ENCODE measurements at regions not wholly inside any gene's neighbourhood (a gene's known extent, or its start where the extent isn't known, plus 50 kb on each side); places are given as distances from the start of the nearest gene placed in this dataset.

DNA sequence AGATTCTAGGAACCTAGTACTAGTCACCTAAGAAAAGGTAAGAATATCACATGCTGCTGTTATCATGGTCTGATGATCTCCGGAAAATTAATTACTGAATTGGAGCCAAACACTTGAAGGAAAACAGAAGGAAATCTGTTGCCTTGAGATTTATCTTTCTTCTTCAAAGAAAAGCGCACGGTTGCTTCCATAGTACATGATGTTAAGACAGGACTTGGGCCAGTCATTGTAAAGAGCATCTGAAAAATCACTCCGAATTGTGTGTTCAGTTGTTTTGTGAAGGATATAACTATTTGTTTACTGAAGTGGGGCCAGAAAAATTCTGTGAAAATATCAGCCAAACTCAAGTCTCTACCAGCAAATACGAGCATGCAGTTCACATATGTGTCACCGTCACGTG lies 134.9 kb upstream of the FOXN3 start:
- Histone ChIP-seq H3K27ac (ENCODE audit: low read depth, low read length) (no peak overlapping the region), H3K36me3 (ENCODE audit: insufficient read depth, low read length) (peaks cover 2% of the 10 kb centered on the region), H3K4me2 (ENCODE audit: low read length) (no peak overlapping the region), H2AFZ (ENCODE audit: low read depth, low read length) (no peak overlapping the region), H3K9me3 (ENCODE audit: insufficient read depth, low read depth, low read length) (no peaks in the 10 kb centered on the region), H4K20me1 (ENCODE audit: insufficient read depth, low read length) (peaks cover 3% of the 10 kb centered on the region), H3K79me2 (ENCODE audit: insufficient read depth, low read length) (peaks cover 2% of the 10 kb centered on the region), H3K9ac (ENCODE audit: low read length) (no peak overlapping the region), H3K4me3 (ENCODE audit: insufficient read depth, low read depth, low read length) (no peak overlapping the region), H3K4me1 (ENCODE audit: insufficient read depth, low read length) (no peaks in the 10 kb centered on the region), H3K27me3 (ENCODE audit: insufficient read depth, low read length) (no peaks in the 10 kb centered on the region)
- no peak for FAIRE-seq
- Mint-ChIP-seq H3K27me3 (ENCODE audit: low read depth, unreplicated experiment) (no peaks in the 10 kb centered on the region), H3K27ac (ENCODE audit: unreplicated experiment) (no peak overlapping the region), H3K36me3 (ENCODE audit: low read depth, unreplicated experiment) (peaks cover 14% of the 10 kb centered on the region), H3K4me1 (ENCODE audit: low read depth, unreplicated experiment) (peaks cover 23% of the 10 kb centered on the region), H3K9me3 (ENCODE audit: unreplicated experiment) (no peaks in the 10 kb centered on the region), H3K4me3 (ENCODE audit: unreplicated experiment) (no peak overlapping the region)
- TF ChIP-seq, protein P1, sequence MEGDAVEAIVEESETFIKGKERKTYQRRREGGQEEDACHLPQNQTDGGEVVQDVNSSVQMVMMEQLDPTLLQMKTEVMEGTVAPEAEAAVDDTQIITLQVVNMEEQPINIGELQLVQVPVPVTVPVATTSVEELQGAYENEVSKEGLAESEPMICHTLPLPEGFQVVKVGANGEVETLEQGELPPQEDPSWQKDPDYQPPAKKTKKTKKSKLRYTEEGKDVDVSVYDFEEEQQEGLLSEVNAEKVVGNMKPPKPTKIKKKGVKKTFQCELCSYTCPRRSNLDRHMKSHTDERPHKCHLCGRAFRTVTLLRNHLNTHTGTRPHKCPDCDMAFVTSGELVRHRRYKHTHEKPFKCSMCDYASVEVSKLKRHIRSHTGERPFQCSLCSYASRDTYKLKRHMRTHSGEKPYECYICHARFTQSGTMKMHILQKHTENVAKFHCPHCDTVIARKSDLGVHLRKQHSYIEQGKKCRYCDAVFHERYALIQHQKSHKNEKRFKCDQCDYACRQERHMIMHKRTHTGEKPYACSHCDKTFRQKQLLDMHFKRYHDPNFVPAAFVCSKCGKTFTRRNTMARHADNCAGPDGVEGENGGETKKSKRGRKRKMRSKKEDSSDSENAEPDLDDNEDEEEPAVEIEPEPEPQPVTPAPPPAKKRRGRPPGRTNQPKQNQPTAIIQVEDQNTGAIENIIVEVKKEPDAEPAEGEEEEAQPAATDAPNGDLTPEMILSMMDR (IDR thresholded peaks at IDR 0.05; ENCODE audit: insufficient read depth, low read depth, low read length), result no peak
- TF ChIP-seq EZH2 (IDR thresholded peaks at IDR 0.05; ENCODE audit: insufficient read depth, low read length), result no peak
- DNase-seq (ENCODE audit: low read depth), result no peak

DNA sequence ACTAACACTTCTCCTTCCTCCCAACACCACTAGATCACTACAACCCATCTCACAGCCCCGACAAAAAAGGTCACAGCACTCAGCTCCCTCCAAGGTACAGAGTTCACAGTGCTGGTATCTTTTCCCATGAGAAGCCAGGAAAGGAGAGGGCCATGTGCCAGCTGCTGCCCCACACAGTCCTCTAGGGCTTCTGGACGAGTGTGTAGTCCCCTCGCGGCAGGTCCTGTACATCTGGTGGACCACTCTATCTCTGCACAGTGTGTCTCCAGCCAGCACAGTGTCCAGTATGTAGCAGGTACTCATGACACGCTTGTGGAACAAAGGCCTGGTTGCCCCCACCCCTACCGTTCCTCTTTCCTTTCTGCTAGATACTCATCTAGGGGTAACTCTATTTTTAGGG lies 134.4 kb upstream of the FOXN3 start:
- no peak for TF ChIP-seq EZH2 (IDR thresholded peaks at IDR 0.05; ENCODE audit: insufficient read depth, low read length)
- TF ChIP-seq, protein P1 (IDR thresholded peaks at IDR 0.05; ENCODE audit: insufficient read depth, low read depth, low read length), result no peak
- FAIRE-seq, result no peak
- H2AFZ ChIP-seq (ENCODE audit: low read depth, low read length), result no peak overlapping the region
- no peaks in the 10 kb centered on the region for H3K36me3 ChIP-seq (ENCODE audit: insufficient read depth, low read length)
- no peak overlapping the region for H3K4me2 ChIP-seq (ENCODE audit: low read length)
- no peak overlapping the region for H3K4me3 Mint-ChIP-seq (ENCODE audit: unreplicated experiment)
- H3K27ac Mint-ChIP-seq (ENCODE audit: unreplicated experiment), result peak overlapping the region; percentile 3
- H3K79me2 ChIP-seq (ENCODE audit: insufficient read depth, low read length), result peaks cover 2% of the 10 kb centered on the region
- no peaks in the 10 kb centered on the region for H3K9me3 ChIP-seq (ENCODE audit: insufficient read depth, low read depth, low read length)
- H3K4me3 ChIP-seq (ENCODE audit: insufficient read depth, low read depth, low read length), result no peak overlapping the region
- no peaks in the 10 kb centered on the region for H3K27me3 Mint-ChIP-seq (ENCODE audit: low read depth, unreplicated experiment)
- no peak for DNase-seq (ENCODE audit: low read depth)
- no peaks in the 10 kb centered on the region for H3K4me1 ChIP-seq (ENCODE audit: insufficient read depth, low read length)
- H3K27me3 ChIP-seq (ENCODE audit: insufficient read depth, low read length), result no peaks in the 10 kb centered on the region
- no peak overlapping the region for H3K27ac ChIP-seq (ENCODE audit: low read depth, low read length)
- no peaks in the 10 kb centered on the region for H3K9me3 Mint-ChIP-seq (ENCODE audit: unreplicated experiment)
- peaks cover 23% of the 10 kb centered on the region for H3K4me1 Mint-ChIP-seq (ENCODE audit: low read depth, unreplicated experiment)
- no peak overlapping the region for H3K9ac ChIP-seq (ENCODE audit: low read length)
- no peaks in the 10 kb centered on the region for H4K20me1 ChIP-seq (ENCODE audit: insufficient read depth, low read length)
- peaks cover 8% of the 10 kb centered on the region for H3K36me3 Mint-ChIP-seq (ENCODE audit: low read depth, unreplicated experiment)

DNA sequence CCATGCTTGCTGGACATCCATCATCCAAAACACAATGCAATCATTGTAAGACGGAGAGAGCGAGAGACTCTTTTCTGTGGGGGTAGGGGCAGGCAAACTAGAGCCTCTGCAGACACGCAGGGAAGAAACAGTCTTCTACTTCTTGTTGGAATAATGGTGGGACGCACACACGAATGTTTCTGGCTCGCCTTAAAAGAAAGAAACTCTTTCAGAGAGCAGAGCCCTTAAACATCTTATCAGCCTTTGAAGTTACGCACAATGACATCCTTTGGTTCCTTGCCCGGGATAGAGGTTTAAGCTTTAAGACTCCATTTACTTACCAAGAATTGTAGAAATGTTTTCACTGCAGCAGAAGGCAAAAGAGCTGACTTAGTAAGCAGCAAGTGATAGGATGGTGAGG lies 133.8 kb upstream of the FOXN3 start:
- H3K9me3 Mint-ChIP-seq (ENCODE audit: unreplicated experiment), result no peaks in the 10 kb centered on the region

More for the DNA sequence above, 133.8 kb upstream of the FOXN3 start:
- Histone ChIP-seq H3K9me3 (ENCODE audit: insufficient read depth, low read depth, low read length) (no peaks in the 10 kb centered on the region), H4K20me1 (ENCODE audit: insufficient read depth, low read length) (no peaks in the 10 kb centered on the region), H3K36me3 (ENCODE audit: insufficient read depth, low read length) (no peaks in the 10 kb centered on the region), H3K4me1 (ENCODE audit: insufficient read depth, low read length) (no peaks in the 10 kb centered on the region), H3K9ac (ENCODE audit: low read length) (no peak overlapping the region), H3K27me3 (ENCODE audit: insufficient read depth, low read length) (no peaks in the 10 kb centered on the region), H2AFZ (ENCODE audit: low read depth, low read length) (no peak overlapping the region), H3K27ac (ENCODE audit: low read depth, low read length) (no peak overlapping the region), H3K4me2 (ENCODE audit: low read length) (no peak overlapping the region), H3K79me2 (ENCODE audit: insufficient read depth, low read length) (peaks cover 2% of the 10 kb centered on the region), H3K4me3 (ENCODE audit: insufficient read depth, low read depth, low read length) (no peak overlapping the region)
- peak; percentile 54 for DNase-seq (ENCODE audit: low read depth)
- Mint-ChIP-seq H3K4me3 (ENCODE audit: unreplicated experiment) (no peak overlapping the region), H3K4me1 (ENCODE audit: low read depth, unreplicated experiment) (peaks cover 23% of the 10 kb centered on the region), H3K36me3 (ENCODE audit: low read depth, unreplicated experiment) (peaks cover 7% of the 10 kb centered on the region), H3K27ac (ENCODE audit: unreplicated experiment) (peak overlapping the region; percentile 3), H3K27me3 (ENCODE audit: low read depth, unreplicated experiment) (no peaks in the 10 kb centered on the region)
- no peak for TF ChIP-seq EZH2 (IDR thresholded peaks at IDR 0.05; ENCODE audit: insufficient read depth, low read length)
- TF ChIP-seq, protein P1 (IDR thresholded peaks at IDR 0.05; ENCODE audit: insufficient read depth, low read depth, low read length), result no peak
- FAIRE-seq, result no peak
